ENCODE measurements at regions not wholly inside any gene's neighbourhood (a gene's known extent, or its start where the extent isn't known, plus 50 kb on each side); places are given as distances from the start of the nearest gene placed in this dataset.

GRCh38 chr1:84748364-84748763 is 58.1 kb upstream of the SSX2IP start:
- no peak for TF ChIP-seq EZH2phosphoT487 (IDR thresholded peaks at IDR 0.05; ENCODE audit: low read depth, severe bottlenecking, unreplicated experiment)
- no peak for TF ChIP-seq EZH2 (IDR thresholded peaks at IDR 0.05; ENCODE audit: borderline replicate concordance)

All from hepatocyte (in vitro differentiated cells).